NB4 (cell line): ENCODE measurements at regions not wholly inside any gene's neighbourhood (a gene's known extent, or its start where the extent isn't known, plus 50 kb on each side); places are given as distances from the start of the nearest gene placed in this dataset.
"Not testable (repeated sequence)": the region's sequence is repeated elsewhere in the genome, so short reads cannot be mapped to it uniquely, and the experiment has no call there.

Experiments used
- DNase-seq: peaks from one replicate; pipeline ENCODE4 v3.0.0; 2010; ENCODE audit warnings: low read depth
- H3K4me3 ChIP-seq: one replicate; pipeline ENCODE4 v1.5.1; 2011; ENCODE audit warnings: mild to moderate bottlenecking, low read depth, low read length, moderate library complexity
- CTCF ChIP-seq: IDR thresholded peaks from one replicate; pipeline ENCODE4 v1.5.1; 2012; ENCODE audit warnings: low read depth, low read length
- MAX ChIP-seq: IDR thresholded peaks from 2 replicates; pipeline ENCODE4 v1.6.1; 2011; ENCODE audit warnings: low read depth, low read length
- MYC ChIP-seq: IDR thresholded peaks from 2 replicates; pipeline ENCODE4 v1.6.1; 2011; ENCODE audit warnings: low read depth, low read length
- POLR2A ChIP-seq: IDR thresholded peaks from 2 replicates; pipeline ENCODE4 v1.6.1; 2011; ENCODE audit warnings: mild to moderate bottlenecking; ENCODE audit not compliant: insufficient read length; ENCODE audit errors: extremely low read depth

- no peak overlapping the region for H3K4me3 ChIP-seq
- DNase-seq: no peak
- no peak for TF ChIP-seq POLR2A
- no peak for TF ChIP-seq MAX
- no peak for TF ChIP-seq MYC
- TF ChIP-seq CTCF: no peak
These were observed 805.4 kb downstream of the TRIB2 start for GRCh38 chr2:13522096-13522495.

GRCh38 chr2:13522917-13523821 is 806.4 kb downstream of the TRIB2 start:
- DNase-seq: no peak
- no peak overlapping the region for H3K4me3 ChIP-seq
- TF ChIP-seq MYC (no peak), POLR2A (no peak), CTCF (no peak), MAX (no peak)

- TF ChIP-seq MYC: no peak
- no peak for TF ChIP-seq CTCF
- no peak for TF ChIP-seq POLR2A
- TF ChIP-seq MAX: no peak
- no peak for DNase-seq
- no peak overlapping the region for H3K4me3 ChIP-seq
These were observed 807.8 kb downstream of the TRIB2 start for GRCh38 chr2:13524492-13524891.

GRCh38 chr2:13531735-13532410 is 815.1 kb downstream of the TRIB2 start:
- H3K4me3 ChIP-seq, DNase-seq: not testable (repeated sequence)

- not testable (repeated sequence) for DNase-seq, H3K4me3 ChIP-seq
These were observed 816.2 kb downstream of the TRIB2 start for GRCh38 chr2:13532781-13533523.

- TF ChIP-seq MAX (no peak), POLR2A (no peak), MYC (no peak), CTCF (no peak)
- no peak overlapping the region for H3K4me3 ChIP-seq
- no peak for DNase-seq
These were observed 816.8 kb downstream of the TRIB2 start for GRCh38 chr2:13533524-13533922.
